Heart right ventricle (tissue), 16 donors: ENCODE measurements at regions not wholly inside any gene's neighbourhood (a gene's known extent, or its start where the extent isn't known, plus 50 kb on each side); places are given as distances from the start of the nearest gene placed in this dataset.

Source experiments
- ATAC-seq, 8 donors: fragments of 200-7000 bp; cut with Tn5 transposase; one replicate each; pipeline ENCODE4 v1.9.1; 2020; ENCODE audit warnings: mild to moderate bottlenecking in 8 of 8, moderate library complexity in 8 of 8, moderate number of reproducible peaks in 1 of 8
- DNase-seq, 2 donors: peaks; one replicate each; pipeline ENCODE4 v3.0.0-alpha.2; 2020
- H3K27ac ChIP-seq, 10 donors: fragments of 200-600 bp; sonication (generic) in 2 of 10; one replicate each; pipeline versions ENCODE4 v1.5.0 to v1.8.0; 2020 to 2022; ENCODE audit warnings: mild to moderate bottlenecking in 3 of 10
- H3K27me3 ChIP-seq, 7 donors: fragments of 200-600 bp; one replicate each; pipeline ENCODE4 v1.8.0; 2021 to 2022; ENCODE audit warnings: mild to moderate bottlenecking in 2 of 7
- H3K36me3 ChIP-seq, 9 donors: fragments of 200-600 bp; sonication (generic) in 1 of 9; one replicate each; pipeline versions ENCODE4 v1.5.0 to v1.8.0; 2020 to 2022; ENCODE audit warnings: mild to moderate bottlenecking in 2 of 9
- H3K4me1 ChIP-seq, 9 donors: fragments of 200-600 bp; sonication (generic) in 1 of 9; one replicate each; pipeline versions ENCODE4 v1.5.0 to v1.8.0; 2020 to 2022; ENCODE audit warnings: mild to moderate bottlenecking in 4 of 9
- H3K4me3 ChIP-seq, 10 donors: fragments of 200-600 bp; sonication (generic) in 2 of 10; one replicate each; pipeline versions ENCODE4 v1.5.0 to v1.8.0; 2020 to 2022; ENCODE audit warnings: mild to moderate bottlenecking in 7 of 10, moderate library complexity in 2 of 10
- H3K9me3 ChIP-seq, 11 donors: fragments of 200-600 bp in 10 of 11; sonication (generic) in 2 of 11; one replicate each; pipeline versions ENCODE4 v1.5.0 to v1.8.0; 2013 to 2022; ENCODE audit warnings: mild to moderate bottlenecking in 2 of 11, control low read depth in 1 of 11, moderate library complexity in 1 of 11
- WGBS, 2 donors: extraction: QIAGEN DNeasy Blood & Tissue Kit; methylation state at CpG; one replicate each; pipeline ENCODE4 v1.1.7; 2013; ENCODE audit warnings: inconsistent platforms in 1 of 2; 5-methylcytosine and 5-hydroxymethylcytosine counted together
- intact Hi-C, 10 donors: fragments of 100-400 bp; cut with DNase I; formaldehyde crosslinking; loops; one replicate each; pipeline versions ENCODE4 v1.11.1 to v1.14.2; 2022
- TF ChIP-seq, protein P1 (sequence below), 9 donors: fragments of 200-600 bp; sonication (generic) in 2 of 9; IDR thresholded peaks; one replicate each; pipeline versions ENCODE4 v1.5.0 to v1.8.0; 2021 to 2022; ENCODE audit warnings: antibody characterized with exemption in 9 of 9, mild to moderate bottlenecking in 5 of 9, moderate library complexity in 1 of 9
- donor health status: Arrhythmogenic right ventricular cardiomyopathy.
- donor health status: ischemic (EF 13 %, LVEDD 7.1; RV severe dilation, severe dysfunction).
- donor health status: healthy with polysubstance abuse.
- donor health status: DM: no; HTN: yes; CAD: no.
- donor health status: DM: no; HTN: no; CAD: no.
- donor health status: ischemic (EF 25% LVEDD 6.9; RV normal size, moderate dysfunction).
- donor health status: ischemic (EF 25% LVEDD 5.7; RV mildly dilated, moderate dysfunction).
- donor health status: healthy.
- donor health status: DM: yes; HTN: yes; CAD: no.
- donor health status: Ischemic cardiomyopathy.
- donor health status: ischemic (EF 35%, LVEDD 5.7; RV mildly dilated, moderate dysfunction).
- donor health status: nonischemic (EF 11% LVEDD 7.7; RV severe dilation, severe dysfunction).
- donor health status: DM: yes; HTN: yes; CAD: no.
- donor health status: PGD.
- donor health status: ischemic (EF 29% LVEDD 5.4; RV normal size, mild dysfunction).
- donor health status: nonischemic (EF 23%, LVEDD 6.1; RV moderate dilation, normal function).

- Histone ChIP-seq H3K4me1 (peaks cover 0 to 2% (median 0%) of the 10 kb centered on the region in 9 donors), H3K4me3 (no peak overlapping the region), H3K27me3 (peaks cover 0 to 37% (median 26%) of the 10 kb centered on the region in 7 donors), H3K36me3 (no peaks in the 10 kb centered on the region), H3K9me3 (no peaks in the 10 kb centered on the region), H3K27ac (no peak overlapping the region)
- TF ChIP-seq, protein P1, sequence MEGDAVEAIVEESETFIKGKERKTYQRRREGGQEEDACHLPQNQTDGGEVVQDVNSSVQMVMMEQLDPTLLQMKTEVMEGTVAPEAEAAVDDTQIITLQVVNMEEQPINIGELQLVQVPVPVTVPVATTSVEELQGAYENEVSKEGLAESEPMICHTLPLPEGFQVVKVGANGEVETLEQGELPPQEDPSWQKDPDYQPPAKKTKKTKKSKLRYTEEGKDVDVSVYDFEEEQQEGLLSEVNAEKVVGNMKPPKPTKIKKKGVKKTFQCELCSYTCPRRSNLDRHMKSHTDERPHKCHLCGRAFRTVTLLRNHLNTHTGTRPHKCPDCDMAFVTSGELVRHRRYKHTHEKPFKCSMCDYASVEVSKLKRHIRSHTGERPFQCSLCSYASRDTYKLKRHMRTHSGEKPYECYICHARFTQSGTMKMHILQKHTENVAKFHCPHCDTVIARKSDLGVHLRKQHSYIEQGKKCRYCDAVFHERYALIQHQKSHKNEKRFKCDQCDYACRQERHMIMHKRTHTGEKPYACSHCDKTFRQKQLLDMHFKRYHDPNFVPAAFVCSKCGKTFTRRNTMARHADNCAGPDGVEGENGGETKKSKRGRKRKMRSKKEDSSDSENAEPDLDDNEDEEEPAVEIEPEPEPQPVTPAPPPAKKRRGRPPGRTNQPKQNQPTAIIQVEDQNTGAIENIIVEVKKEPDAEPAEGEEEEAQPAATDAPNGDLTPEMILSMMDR (IDR thresholded peaks at IDR 0.05): no peak
- WGBS, 2 donors: 96% methylated on average over 3 of the region's 3 CpGs
- no peak for ATAC-seq
- intact Hi-C loops: loop anchor here in 1 of 10 donors (5.0 kb wide), 1 partner anchor 42 kb away; no protein-coding TSS in a partner anchor
- no peak for DNase-seq
These were observed 216.3 kb upstream of the TLE3 start for GRCh38 chr15:70314018-70314354.

- no peak for DNase-seq
- Histone ChIP-seq H3K4me3 (no peak overlapping the region), H3K36me3 (no peaks in the 10 kb centered on the region), H3K27ac (no peak overlapping the region), H3K4me1 (peaks cover 0 to 9% (median 0%) of the 10 kb centered on the region in 9 donors), H3K27me3 (peaks cover 0 to 37% (median 31%) of the 10 kb centered on the region in 7 donors), H3K9me3 (no peaks in the 10 kb centered on the region)
- intact Hi-C loops: loop anchor here in 1 of 10 donors (5.0 kb wide), 1 partner anchor 41 kb away; no protein-coding TSS in a partner anchor
- 93 to 96% methylated on average over 9 of the region's 9 CpGs for WGBS, 2 donors
- TF ChIP-seq, protein P1 (IDR thresholded peaks at IDR 0.05): no peak
- ATAC-seq: no peak
These were observed 215.6 kb upstream of the TLE3 start for GRCh38 chr15:70313099-70314017.

- ATAC-seq (no peak), DNase-seq (no peak)
- H3K4me1 ChIP-seq: peaks cover 0 to 18% (median 0%) of the 10 kb centered on the region in 9 donors
- intact Hi-C loops: loop anchor here in 1 of 10 donors (5.0 kb wide), 1 partner anchor 40 kb away; no protein-coding TSS in a partner anchor
- no peak overlapping the region for H3K27ac ChIP-seq
- H3K9me3 ChIP-seq: no peaks in the 10 kb centered on the region
- TF ChIP-seq, protein P1 (IDR thresholded peaks at IDR 0.05): no peak
- peaks cover 0 to 32% (median 24%) of the 10 kb centered on the region in 7 donors for H3K27me3 ChIP-seq
- no peaks in the 10 kb centered on the region for H3K36me3 ChIP-seq
- 76 to 79% methylated on average over 1 of the region's 1 CpG for WGBS, 2 donors
- no peak overlapping the region for H3K4me3 ChIP-seq
These were observed 214.1 kb upstream of the TLE3 start for GRCh38 chr15:70311821-70312220.

DNA sequence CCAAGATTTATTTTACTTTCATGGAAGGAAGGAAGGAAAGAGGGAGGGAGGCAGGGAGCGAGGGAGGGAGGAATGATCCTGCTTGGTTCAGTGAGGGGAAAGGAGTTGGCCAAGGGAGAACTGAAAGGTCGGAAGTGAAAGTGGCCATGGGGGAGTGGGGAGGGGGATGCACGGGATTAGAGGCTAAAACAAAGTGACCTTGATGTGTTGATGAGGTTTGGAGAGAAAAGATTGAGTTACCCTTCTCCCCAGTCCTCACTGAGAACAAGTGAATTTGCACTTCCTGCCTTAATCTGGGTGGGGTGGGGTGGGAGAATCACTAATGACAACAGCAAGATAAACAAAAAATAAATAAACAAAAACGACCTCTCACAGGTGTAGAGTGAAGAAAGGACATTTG, 212.0 kb upstream of the TLE3 start:
- H3K27me3 ChIP-seq: peaks cover 0 to 26% (median 15%) of the 10 kb centered on the region in 7 donors

More for the DNA sequence above, 212.0 kb upstream of the TLE3 start:
- WGBS, 2 donors: 27 to 40% methylated on average over 4 of the region's 4 CpGs
- H3K27ac ChIP-seq: no peak overlapping the region
- TF ChIP-seq, protein P1 (IDR thresholded peaks at IDR 0.05): no peak
- no peak overlapping the region for H3K4me3 ChIP-seq
- intact Hi-C loops: loop anchor here in 1 of 10 donors (5.0 kb wide), 1 partner anchor 37 kb away; no protein-coding TSS in a partner anchor
- H3K4me1 ChIP-seq: peaks cover 0 to 18% (median 0%) of the 10 kb centered on the region in 9 donors
- no peak for DNase-seq
- no peak for ATAC-seq
- H3K36me3 ChIP-seq: no peaks in the 10 kb centered on the region
- H3K9me3 ChIP-seq: peaks cover 0 to 11% (median 6%) of the 10 kb centered on the region in 11 donors
